Osteoblast (primary cell): ENCODE measurements at regions not wholly inside any gene's neighbourhood (a gene's known extent, or its start where the extent isn't known, plus 50 kb on each side); places are given as distances from the start of the nearest gene placed in this dataset.
"Not testable (repeated sequence)": the region's sequence is repeated elsewhere in the genome, so short reads cannot be mapped to it uniquely, and the experiment has no call there.

Experiments used
- DNase-seq: peaks from one replicate; pipeline ENCODE4 v3.0.0; 2011; ENCODE audit warnings: low spot score, mixed read lengths; ENCODE audit not compliant: insufficient read length; ENCODE audit errors: missing footprints
- H2AFZ ChIP-seq: 2 replicates; pipeline ENCODE4 v1.6.0; 2011; ENCODE audit warnings: mild to moderate bottlenecking, low read length
- H3K27ac ChIP-seq: 2 replicates; pipeline ENCODE4 v1.5.1; 2011; ENCODE audit warnings: mild to moderate bottlenecking, low read depth, low read length, moderate library complexity
- H3K27me3 ChIP-seq: 2 replicates; pipeline ENCODE4 v1.6.0; 2012; ENCODE audit warnings: mild to moderate bottlenecking, control low read depth, inconsistent platforms, low read length, moderate library complexity; ENCODE audit not compliant: insufficient read depth
- H3K36me3 ChIP-seq: 2 replicates; pipeline ENCODE4 v1.5.1; 2011; ENCODE audit warnings: mild to moderate bottlenecking, low read length, control low read depth, moderate library complexity; ENCODE audit not compliant: insufficient read depth
- H3K4me1 ChIP-seq: 2 replicates; pipeline ENCODE4 v1.5.1; 2011; ENCODE audit warnings: mild to moderate bottlenecking, low read length, control low read depth, moderate library complexity; ENCODE audit not compliant: insufficient read depth
- H3K4me2 ChIP-seq: 2 replicates; pipeline ENCODE4 v1.6.0; 2011; ENCODE audit warnings: mild to moderate bottlenecking, low read length; ENCODE audit not compliant: insufficient read depth
- H3K4me3 ChIP-seq: fragments of 200-600 bp; sonication (generic); 3 replicates; pipeline ENCODE4 v1.5.1; 2012; ENCODE audit warnings: mild to moderate bottlenecking, low read length, inconsistent platforms; ENCODE audit not compliant: insufficient read depth
- H3K79me2 ChIP-seq: 2 replicates; pipeline ENCODE4 v1.6.0; 2012; ENCODE audit warnings: mild to moderate bottlenecking, low read length, control low read depth, inconsistent platforms; ENCODE audit not compliant: insufficient read depth
- H3K9me3 ChIP-seq: 2 replicates; pipeline ENCODE4 v1.5.1; 2011; ENCODE audit warnings: low read depth, low read length, control low read depth
- H4K20me1 ChIP-seq: 2 replicates; pipeline ENCODE4 v1.6.0; 2012; ENCODE audit warnings: mild to moderate bottlenecking, low read length, control low read depth; ENCODE audit not compliant: insufficient read depth
- CTCF ChIP-seq: IDR thresholded peaks from 2 replicates; pipeline ENCODE4 v1.5.1; 2011; ENCODE audit warnings: mild to moderate bottlenecking, low read depth, low read length, moderate library complexity; ENCODE audit errors: extremely low read depth

- no peak for TF ChIP-seq CTCF
- Histone ChIP-seq H4K20me1 (no peaks in the 10 kb centered on the region), H3K4me1 (no peaks in the 10 kb centered on the region), H3K27ac (no peak overlapping the region), H3K4me2 (no peak overlapping the region), H3K4me3 (no peak overlapping the region), H3K36me3 (no peaks in the 10 kb centered on the region), H3K9me3 (no peaks in the 10 kb centered on the region), H2AFZ (no peak overlapping the region), H3K27me3 (no peaks in the 10 kb centered on the region), H3K79me2 (no peaks in the 10 kb centered on the region)
- DNase-seq = no peak
These were observed 65.6 kb upstream of the IFNGR1 start for GRCh38 chr6:137284811-137285110.

GRCh38 chr6:137283940-137284810 is 65.0 kb upstream of the IFNGR1 start:
- Histone ChIP-seq H3K4me2 (no peak overlapping the region), H3K79me2 (no peaks in the 10 kb centered on the region), H3K4me3 (no peak overlapping the region), H3K9me3 (no peaks in the 10 kb centered on the region), H2AFZ (no peak overlapping the region), H3K27ac (no peak overlapping the region), H4K20me1 (no peaks in the 10 kb centered on the region), H3K4me1 (no peaks in the 10 kb centered on the region), H3K27me3 (no peaks in the 10 kb centered on the region), H3K36me3 (no peaks in the 10 kb centered on the region)
- no peak for DNase-seq
- no peak for TF ChIP-seq CTCF

- Histone ChIP-seq H3K79me2 (no peaks in the 10 kb centered on the region), H3K4me1 (peaks cover 2% of the 10 kb centered on the region), H3K27me3 (no peaks in the 10 kb centered on the region), H4K20me1 (no peaks in the 10 kb centered on the region), H3K27ac (no peak overlapping the region), H3K9me3 (no peaks in the 10 kb centered on the region), H3K36me3 (no peaks in the 10 kb centered on the region), H2AFZ (no peak overlapping the region), H3K4me3 (no peak overlapping the region), H3K4me2 (no peak overlapping the region)
- no peak for DNase-seq
- no peak for TF ChIP-seq CTCF
These were observed 63.9 kb upstream of the IFNGR1 start for GRCh38 chr6:137283080-137283479.

- DNase-seq = no peak
- Histone ChIP-seq H3K36me3 (no peaks in the 10 kb centered on the region), H3K4me3 (no peak overlapping the region), H3K79me2 (no peaks in the 10 kb centered on the region), H3K4me2 (no peak overlapping the region), H3K4me1 (peaks cover 10% of the 10 kb centered on the region), H3K27me3 (no peaks in the 10 kb centered on the region), H3K27ac (no peak overlapping the region), H2AFZ (no peak overlapping the region), H3K9me3 (no peaks in the 10 kb centered on the region), H4K20me1 (no peaks in the 10 kb centered on the region)
- no peak for TF ChIP-seq CTCF
These were observed 63.1 kb upstream of the IFNGR1 start for GRCh38 chr6:137282254-137282653.

- H3K4me3 ChIP-seq, H3K27ac ChIP-seq, DNase-seq, H3K36me3 ChIP-seq, H3K27me3 ChIP-seq, H3K9me3 ChIP-seq, H3K4me2 ChIP-seq, H2AFZ ChIP-seq, H4K20me1 ChIP-seq, H3K79me2 ChIP-seq: not testable (repeated sequence)
- H3K4me1 ChIP-seq = peaks cover 10% of the 10 kb centered on the region
These were observed 60.1 kb upstream of the IFNGR1 start for GRCh38 chr6:137279279-137279678.
